ENCODE measurements at regions not wholly inside any gene's neighbourhood (a gene's known extent, or its start where the extent isn't known, plus 50 kb on each side); places are given as distances from the start of the nearest gene placed in this dataset.

DNA sequence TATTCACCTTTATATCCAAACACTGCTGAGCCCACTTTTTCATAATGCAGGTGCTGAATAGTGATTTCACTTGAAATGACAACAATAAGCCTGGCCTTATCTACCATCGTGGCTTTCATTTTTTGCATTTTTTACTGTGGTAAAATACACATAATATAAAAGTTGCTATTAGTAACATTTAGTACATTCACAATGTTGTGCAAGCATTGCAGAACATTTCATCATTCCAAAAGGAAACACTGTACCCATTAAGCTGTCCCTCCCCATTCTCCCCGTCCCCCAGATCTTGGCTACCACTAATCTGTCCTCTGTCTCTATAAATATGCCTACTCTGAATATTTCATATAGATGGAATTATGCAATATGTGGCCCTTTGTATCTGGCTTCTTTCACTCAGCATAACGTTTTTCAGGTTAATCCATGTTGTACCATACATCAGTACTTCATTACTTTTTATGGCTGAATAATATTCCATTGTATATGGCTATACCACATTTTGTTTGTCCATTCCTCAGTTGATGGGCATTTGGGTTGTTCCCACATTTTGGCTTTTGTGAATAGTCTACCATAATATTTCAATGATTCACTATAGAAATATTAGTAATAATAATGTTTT is 68.5 kb upstream of the ARID5B start:
- no peaks in the 10 kb centered on the region for H3K27me3 Mint-ChIP-seq (ENCODE audit: insufficient read depth, unreplicated experiment)
- H3K9me3 Mint-ChIP-seq (ENCODE audit: unreplicated experiment): no peaks in the 10 kb centered on the region
- peak; percentile 65 for DNase-seq (ENCODE audit: unreplicated experiment)
- ChIA-PET POLR2A (interaction anchor here (6.2 kb wide), 1 partner anchor 67 kb away, joined by 118 read pairs; the partner anchor contains the start of gene ARID5B), CTCF (interaction anchor here (0.5 to 3.3 kb wide), 4 partner anchors 11 to 640 kb away, joined by 3 to 40 read pairs (median 4); no protein-coding TSS in a partner anchor)
- peaks cover 31% of the 10 kb centered on the region for H3K4me1 Mint-ChIP-seq (ENCODE audit: insufficient read depth, unreplicated experiment)
- H3K36me3 Mint-ChIP-seq (ENCODE audit: insufficient read depth, unreplicated experiment): no peaks in the 10 kb centered on the region
- intact Hi-C loops (cut with micrococcal nuclease): loop anchor here (10.0 kb wide), 2 partner anchors 412 to 688 kb away; no protein-coding TSS in a partner anchor
- H3K27ac Mint-ChIP-seq (ENCODE audit: low read depth, unreplicated experiment): peak overlapping the region; percentile 88
- TF ChIP-seq, protein P1, sequence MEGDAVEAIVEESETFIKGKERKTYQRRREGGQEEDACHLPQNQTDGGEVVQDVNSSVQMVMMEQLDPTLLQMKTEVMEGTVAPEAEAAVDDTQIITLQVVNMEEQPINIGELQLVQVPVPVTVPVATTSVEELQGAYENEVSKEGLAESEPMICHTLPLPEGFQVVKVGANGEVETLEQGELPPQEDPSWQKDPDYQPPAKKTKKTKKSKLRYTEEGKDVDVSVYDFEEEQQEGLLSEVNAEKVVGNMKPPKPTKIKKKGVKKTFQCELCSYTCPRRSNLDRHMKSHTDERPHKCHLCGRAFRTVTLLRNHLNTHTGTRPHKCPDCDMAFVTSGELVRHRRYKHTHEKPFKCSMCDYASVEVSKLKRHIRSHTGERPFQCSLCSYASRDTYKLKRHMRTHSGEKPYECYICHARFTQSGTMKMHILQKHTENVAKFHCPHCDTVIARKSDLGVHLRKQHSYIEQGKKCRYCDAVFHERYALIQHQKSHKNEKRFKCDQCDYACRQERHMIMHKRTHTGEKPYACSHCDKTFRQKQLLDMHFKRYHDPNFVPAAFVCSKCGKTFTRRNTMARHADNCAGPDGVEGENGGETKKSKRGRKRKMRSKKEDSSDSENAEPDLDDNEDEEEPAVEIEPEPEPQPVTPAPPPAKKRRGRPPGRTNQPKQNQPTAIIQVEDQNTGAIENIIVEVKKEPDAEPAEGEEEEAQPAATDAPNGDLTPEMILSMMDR (IDR thresholded peaks at IDR 0.05; ENCODE audit: unreplicated experiment): no peak
- TSS peak; percentile 52 for BruUV-seq (replicated peaks)
- H3K4me3 Mint-ChIP-seq (ENCODE audit: unreplicated experiment): no peak overlapping the region

DNA sequence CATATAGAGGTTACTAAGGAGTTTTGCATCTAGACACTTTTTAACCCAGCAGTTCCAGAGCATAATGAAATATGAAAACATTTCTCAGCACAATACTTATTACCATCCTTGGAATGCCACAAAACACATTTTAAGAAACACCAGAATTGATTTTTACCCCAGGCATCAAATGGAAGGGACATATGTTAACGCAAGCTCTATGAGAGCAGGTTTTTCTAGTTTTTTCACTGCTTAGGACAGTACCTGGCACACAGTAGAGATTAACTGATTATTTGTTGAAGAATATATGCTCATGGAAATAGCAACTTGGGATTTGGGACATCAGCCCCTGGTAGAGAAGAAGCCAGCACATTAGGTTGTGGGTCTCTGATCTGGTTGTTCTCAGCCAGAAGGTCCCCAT is 67.0 kb upstream of the ARID5B start:
- Mint-ChIP-seq H3K4me1 (ENCODE audit: insufficient read depth, unreplicated experiment) (peaks cover 31% of the 10 kb centered on the region), H3K27ac (ENCODE audit: low read depth, unreplicated experiment) (peak overlapping the region; percentile 83), H3K27me3 (ENCODE audit: insufficient read depth, unreplicated experiment) (no peaks in the 10 kb centered on the region), H3K36me3 (ENCODE audit: insufficient read depth, unreplicated experiment) (no peaks in the 10 kb centered on the region), H3K9me3 (ENCODE audit: unreplicated experiment) (no peaks in the 10 kb centered on the region), H3K4me3 (ENCODE audit: unreplicated experiment) (no peak overlapping the region)
- TF ChIP-seq, protein P1 (IDR thresholded peaks at IDR 0.05; ENCODE audit: unreplicated experiment): no peak
- CTCF ChIA-PET: interaction anchor here (0.6 to 3.3 kb wide), 12 partner anchors 8 to 693 kb away, joined by 3 to 40 read pairs (median 4); no protein-coding TSS in a partner anchor
- no TSS peak for BruUV-seq (replicated peaks)
- POLR2A ChIA-PET: interaction anchor here (0.7 to 6.2 kb wide), 4 partner anchors 65 to 83 kb away, joined by 3 to 118 read pairs (median 4); partner anchors contain the start of gene ARID5B
- intact Hi-C loops (cut with micrococcal nuclease): loop anchor here (2.0 to 10.0 kb wide), 3 partner anchors 410 to 690 kb away; no protein-coding TSS in a partner anchor
- no peak for DNase-seq (ENCODE audit: unreplicated experiment)

DNA sequence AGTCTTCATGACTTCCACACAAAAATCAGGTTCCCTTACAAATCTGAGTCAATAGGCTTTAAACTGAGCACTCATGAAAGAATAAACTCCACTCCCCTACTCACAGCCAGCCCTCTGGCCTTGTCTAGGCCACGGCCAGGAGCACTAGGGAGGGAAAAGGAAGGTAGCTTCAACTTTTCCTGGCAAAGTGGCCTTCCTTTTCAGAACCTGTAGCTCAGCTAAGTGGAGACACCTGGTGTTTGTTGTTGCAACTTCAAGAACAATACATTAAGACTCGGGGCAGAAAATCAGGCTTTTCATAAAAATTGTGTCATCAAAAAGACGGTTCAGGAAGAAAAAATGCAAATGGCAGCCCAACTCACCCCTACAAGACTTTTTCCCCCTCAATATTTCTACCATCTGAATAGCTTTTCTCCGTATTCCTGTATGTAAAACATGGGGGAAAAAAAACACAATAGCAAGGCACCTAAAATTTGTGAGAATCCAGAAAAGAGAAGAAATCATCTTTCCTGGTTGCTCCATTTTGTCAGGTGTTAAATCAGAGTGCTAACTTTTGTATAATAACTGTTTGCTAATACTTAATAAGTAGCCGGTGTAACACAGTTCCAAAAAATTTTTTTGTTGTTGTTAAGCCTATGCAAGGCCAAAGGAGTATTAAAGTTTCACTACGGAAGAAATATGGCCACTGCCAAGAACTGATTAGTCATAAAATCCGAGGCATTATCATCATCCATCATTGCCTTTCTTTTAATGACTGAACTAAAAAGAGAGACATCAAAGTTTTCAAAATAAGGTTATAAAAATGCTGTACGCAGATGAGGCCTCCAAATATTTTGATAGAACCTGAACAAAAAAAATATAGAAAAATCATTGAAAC is 66.2 kb upstream of the ARID5B start:
- DNase-seq (ENCODE audit: unreplicated experiment): peak; percentile 70
- H3K4me1 Mint-ChIP-seq (ENCODE audit: insufficient read depth, unreplicated experiment): peaks cover 31% of the 10 kb centered on the region
- H3K27ac Mint-ChIP-seq (ENCODE audit: low read depth, unreplicated experiment): peak overlapping the region; percentile 83
- H3K4me3 Mint-ChIP-seq (ENCODE audit: unreplicated experiment): no peak overlapping the region
- no peaks in the 10 kb centered on the region for H3K9me3 Mint-ChIP-seq (ENCODE audit: unreplicated experiment)
- intact Hi-C loops (cut with micrococcal nuclease): loop anchor here (1.0 to 10.0 kb wide), 5 partner anchors 84 to 691 kb away; no protein-coding TSS in a partner anchor
- CTCF ChIA-PET: interaction anchor here (0.6 to 3.3 kb wide), 18 partner anchors 9 to 1052 kb away, joined by 3 to 40 read pairs (median 4); no protein-coding TSS in a partner anchor
- TF ChIP-seq, protein P1 (IDR thresholded peaks at IDR 0.05; ENCODE audit: unreplicated experiment): peak; percentile 50
- no peaks in the 10 kb centered on the region for H3K27me3 Mint-ChIP-seq (ENCODE audit: insufficient read depth, unreplicated experiment)
- no TSS peak for BruUV-seq (replicated peaks)
- POLR2A ChIA-PET: interaction anchor here (0.6 to 6.2 kb wide), 9 partner anchors 10 to 288 kb away, joined by 3 to 118 read pairs (median 4); partner anchors contain the start of gene ARID5B
- no peaks in the 10 kb centered on the region for H3K36me3 Mint-ChIP-seq (ENCODE audit: insufficient read depth, unreplicated experiment)
